B cell (primary cell): ENCODE measurements at regions not wholly inside any gene's neighbourhood (a gene's known extent, or its start where the extent isn't known, plus 50 kb on each side); places are given as distances from the start of the nearest gene placed in this dataset.

Experiments used
- ATAC-seq: fragments of 200-7000 bp; cut with Tn5 transposase; one replicate; pipeline ENCODE4 v1.10.0; 2021; ENCODE audit warnings: low read depth, mild to moderate bottlenecking, moderate number of reproducible peaks, moderate library complexity
- CTCF ChIA-PET: fragments of 350-600 bp; sonication (Branson Sonifier 250); formaldehyde crosslinking; loops from one replicate; lab custom pipeline; 2021; ENCODE audit warnings: antibody characterized with exemption, inconsistent platforms; lab: Charles Lee
- POLR2A ChIA-PET: fragments of 350-600 bp; sonication (Branson Sonifier 250); formaldehyde crosslinking; loops from one replicate; lab custom pipeline; 2021; ENCODE audit warnings: antibody characterized with exemption; lab: Charles Lee
- DNase-seq: peaks from one replicate; pipeline ENCODE4 v3.0.0; 2013
- H2AFZ ChIP-seq: 2 replicates; pipeline ENCODE4 v1.6.1; 2012; ENCODE audit warnings: mild to moderate bottlenecking, low read depth, low read length; ENCODE audit not compliant: insufficient read depth, poor library complexity, severe bottlenecking
- H3K27ac ChIP-seq, 2 donors: 1 replicate in 1 of 2; 2 replicates in 1 of 2; pipeline ENCODE4 v1.5.1; 2012 to 2013; ENCODE audit warnings: low read length in 2 of 2, mild to moderate bottlenecking in 2 of 2, moderate library complexity in 1 of 2
- H3K27me3 ChIP-seq, 4 experiments: fragments of 200-600 bp in 1 of 4; sonication (generic) in 1 of 4; replicated peaks in 1 of 4; 1 replicate in 2 of 4; 2 replicates in 2 of 4; pipeline versions ENCODE4 v1.6.1 to v1.7.0; 2013 to 2016; ENCODE audit warnings: low read length in 3 of 4, mild to moderate bottlenecking in 2 of 4, mixed read lengths in 1 of 4, moderate library complexity in 1 of 4; ENCODE audit not compliant: insufficient read depth in 4 of 4, control insufficient read depth in 3 of 4; ENCODE audit errors: control extremely low read depth in 1 of 4
- H3K36me3 ChIP-seq, 2 experiments: replicated peaks in 1 of 2; 1 replicate in 1 of 2; 2 replicates in 1 of 2; pipeline versions ENCODE4 v1.6.1 to v1.7.1; 2013; ENCODE audit warnings: low read length in 1 of 2; ENCODE audit not compliant: insufficient read depth in 2 of 2, control insufficient read depth in 1 of 2; ENCODE audit errors: control extremely low read depth in 1 of 2, extremely low read depth in 1 of 2
- H3K4me1 ChIP-seq, 2 donors: fragments of 200-600 bp in 1 of 2; sonication (generic) in 1 of 2; 1 replicate in 1 of 2; 2 replicates in 1 of 2; pipeline versions ENCODE4 v1.5.1 to v1.6.1; 2013 to 2017; ENCODE audit warnings: low read length in 2 of 2; ENCODE audit not compliant: control insufficient read depth in 2 of 2, insufficient read depth in 2 of 2
- H3K4me2 ChIP-seq: replicated peaks from 2 replicates; pipeline ENCODE3; 2012; ENCODE audit warnings: mild to moderate bottlenecking, low read depth, low read length; ENCODE audit not compliant: poor library complexity, severe bottlenecking
- H3K4me3 ChIP-seq, 5 experiments: fragments of 200-600 bp in 1 of 5; sonication (generic) in 1 of 5; 1 replicate in 3 of 5; 2 replicates in 2 of 5; pipeline versions ENCODE4 v1.5.1 to v1.7.0; 2011 to 2016; ENCODE audit warnings: low read length in 4 of 5, mild to moderate bottlenecking in 4 of 5, low read depth in 2 of 5, control low read depth in 1 of 5, moderate library complexity in 1 of 5; ENCODE audit not compliant: insufficient read depth in 1 of 5; ENCODE audit errors: control extremely low read depth in 1 of 5, extremely low read depth in 1 of 5
- H3K79me2 ChIP-seq: fragments of 200-600 bp; sonication (generic); one replicate; pipeline ENCODE4 v1.6.0; 2016; ENCODE audit warnings: low read length; ENCODE audit not compliant: control insufficient read depth, insufficient read depth
- H3K9ac ChIP-seq: fragments of 200-600 bp; sonication (generic); 2 replicates; pipeline ENCODE4 v1.6.1; 2017; ENCODE audit warnings: mild to moderate bottlenecking, low read length, moderate library complexity
- H3K9me3 ChIP-seq, 3 donors: one replicate each; pipeline versions ENCODE4 v1.6.1 to v1.7.1; 2013; ENCODE audit warnings: low read length in 2 of 3; ENCODE audit not compliant: control insufficient read depth in 2 of 3, insufficient read depth in 1 of 3; ENCODE audit errors: control extremely low read depth in 1 of 3
- H4K20me1 ChIP-seq: 2 replicates; pipeline ENCODE4 v1.6.0; 2012; ENCODE audit warnings: mild to moderate bottlenecking, low read length; ENCODE audit not compliant: insufficient read depth, control insufficient read depth, poor library complexity, severe bottlenecking
- H3K27ac Mint-ChIP-seq: one replicate; pipeline ENCODE4 v1.8.0; 2021; ENCODE audit warnings: mixed read lengths
- H3K27me3 Mint-ChIP-seq: one replicate; pipeline ENCODE4 v1.8.0; 2021; ENCODE audit warnings: mixed read lengths
- H3K4me1 Mint-ChIP-seq: one replicate; pipeline ENCODE4 v1.8.0; 2021; ENCODE audit warnings: mixed read lengths
- H3K4me3 Mint-ChIP-seq: one replicate; pipeline ENCODE4 v1.8.0; 2021; ENCODE audit warnings: mixed read lengths
- H3K9me3 Mint-ChIP-seq: one replicate; pipeline ENCODE4 v1.8.0; 2022; ENCODE audit warnings: mixed read lengths; ENCODE audit not compliant: insufficient read depth
- EZH2 ChIP-seq: IDR thresholded peaks from 2 replicates; pipeline ENCODE4 v1.6.1; 2012; ENCODE audit warnings: borderline replicate concordance, low read depth, mild to moderate bottlenecking, moderate library complexity, low read length; ENCODE audit not compliant: insufficient read depth, poor library complexity, severe bottlenecking
- WGBS: methylation state at CpG from one replicate; pipeline ENCODE4 v1.1.5; 2013; ENCODE audit warnings: missing lambda C conversion rate; ENCODE audit not compliant: insufficient coverage; 5-methylcytosine and 5-hydroxymethylcytosine counted together
- intact Hi-C: fragments of 100-400 bp; cut with micrococcal nuclease; formaldehyde crosslinking; loops from one replicate; pipeline ENCODE4 v1.10.0; 2022
- TF ChIP-seq, protein P1 (sequence below): fragments of 200-600 bp; IDR thresholded peaks from one replicate; pipeline ENCODE4 v1.8.0; 2022; ENCODE audit warnings: antibody characterized with exemption, mild to moderate bottlenecking

DNA sequence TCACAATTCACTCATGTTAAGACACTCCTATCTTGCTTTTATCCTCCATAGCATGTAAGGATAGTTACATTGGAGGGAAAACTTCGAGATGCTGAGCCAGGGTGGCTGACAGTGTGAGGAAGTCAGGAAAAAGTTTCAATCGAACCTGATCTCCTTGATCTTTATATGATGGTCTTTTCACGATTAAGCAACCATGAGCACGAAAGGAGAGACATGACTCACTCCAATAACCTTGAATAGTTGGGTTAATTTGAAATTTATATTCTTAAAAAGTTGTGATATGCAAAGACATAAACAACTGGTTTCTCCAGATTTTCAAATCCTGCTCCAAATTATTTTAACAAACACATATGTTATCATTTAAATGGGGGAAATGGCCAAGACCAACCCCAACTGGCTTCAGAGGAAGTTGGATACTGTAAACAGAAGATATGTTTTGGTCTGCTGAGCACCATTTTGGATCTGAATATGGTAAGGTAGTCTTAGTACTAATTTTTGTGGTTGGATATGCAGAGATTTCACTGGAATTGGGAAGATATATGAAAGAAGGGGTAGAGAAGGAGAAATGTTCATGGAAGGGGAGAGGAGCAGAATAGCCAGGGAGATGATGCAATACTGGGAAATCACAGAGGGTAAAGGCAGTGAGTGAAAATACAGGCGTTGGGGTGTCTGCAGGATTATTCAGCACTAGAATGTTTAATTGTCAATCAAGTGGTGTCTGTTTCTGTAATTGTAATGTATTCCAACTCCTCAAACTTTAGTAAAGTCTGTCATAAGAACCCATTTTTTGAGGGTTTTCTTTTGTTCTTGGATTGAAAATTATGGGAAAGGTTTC lies 185.2 kb upstream of the SLC38A2 start:
- 100% methylated on average over 1 of the region's 5 CpGs for WGBS
- intact Hi-C loops, result loop anchor here (10.0 kb wide), 1 partner anchor 53 kb away; no protein-coding TSS in a partner anchor
- H3K36me3 ChIP-seq, result peaks cover 0 to 1% of the 10 kb centered on the region in 2 experiments
- no peak for ATAC-seq
- no peaks in the 10 kb centered on the region for H4K20me1 ChIP-seq
- no peak for TF ChIP-seq EZH2
- TF ChIP-seq, protein P1, sequence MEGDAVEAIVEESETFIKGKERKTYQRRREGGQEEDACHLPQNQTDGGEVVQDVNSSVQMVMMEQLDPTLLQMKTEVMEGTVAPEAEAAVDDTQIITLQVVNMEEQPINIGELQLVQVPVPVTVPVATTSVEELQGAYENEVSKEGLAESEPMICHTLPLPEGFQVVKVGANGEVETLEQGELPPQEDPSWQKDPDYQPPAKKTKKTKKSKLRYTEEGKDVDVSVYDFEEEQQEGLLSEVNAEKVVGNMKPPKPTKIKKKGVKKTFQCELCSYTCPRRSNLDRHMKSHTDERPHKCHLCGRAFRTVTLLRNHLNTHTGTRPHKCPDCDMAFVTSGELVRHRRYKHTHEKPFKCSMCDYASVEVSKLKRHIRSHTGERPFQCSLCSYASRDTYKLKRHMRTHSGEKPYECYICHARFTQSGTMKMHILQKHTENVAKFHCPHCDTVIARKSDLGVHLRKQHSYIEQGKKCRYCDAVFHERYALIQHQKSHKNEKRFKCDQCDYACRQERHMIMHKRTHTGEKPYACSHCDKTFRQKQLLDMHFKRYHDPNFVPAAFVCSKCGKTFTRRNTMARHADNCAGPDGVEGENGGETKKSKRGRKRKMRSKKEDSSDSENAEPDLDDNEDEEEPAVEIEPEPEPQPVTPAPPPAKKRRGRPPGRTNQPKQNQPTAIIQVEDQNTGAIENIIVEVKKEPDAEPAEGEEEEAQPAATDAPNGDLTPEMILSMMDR, result no peak
- no peak overlapping the region for H3K27ac ChIP-seq
- Mint-ChIP-seq H3K4me3 (no peak overlapping the region), H3K27ac (no peak overlapping the region), H3K27me3 (no peaks in the 10 kb centered on the region), H3K4me1 (no peaks in the 10 kb centered on the region), H3K9me3 (no peaks in the 10 kb centered on the region)
- H3K79me2 ChIP-seq, result no peaks in the 10 kb centered on the region
- H3K4me2 ChIP-seq, result no peak overlapping the region
- H3K4me1 ChIP-seq, result no peaks in the 10 kb centered on the region
- no peak overlapping the region for H3K9ac ChIP-seq
- H3K27me3 ChIP-seq, result no peaks in the 10 kb centered on the region
- DNase-seq, result no peak
- H2AFZ ChIP-seq, result no peak overlapping the region
- H3K4me3 ChIP-seq, result no peak overlapping the region
- ChIA-PET POLR2A (no interaction called here), CTCF (no interaction called here)
- no peaks in the 10 kb centered on the region for H3K9me3 ChIP-seq

DNA sequence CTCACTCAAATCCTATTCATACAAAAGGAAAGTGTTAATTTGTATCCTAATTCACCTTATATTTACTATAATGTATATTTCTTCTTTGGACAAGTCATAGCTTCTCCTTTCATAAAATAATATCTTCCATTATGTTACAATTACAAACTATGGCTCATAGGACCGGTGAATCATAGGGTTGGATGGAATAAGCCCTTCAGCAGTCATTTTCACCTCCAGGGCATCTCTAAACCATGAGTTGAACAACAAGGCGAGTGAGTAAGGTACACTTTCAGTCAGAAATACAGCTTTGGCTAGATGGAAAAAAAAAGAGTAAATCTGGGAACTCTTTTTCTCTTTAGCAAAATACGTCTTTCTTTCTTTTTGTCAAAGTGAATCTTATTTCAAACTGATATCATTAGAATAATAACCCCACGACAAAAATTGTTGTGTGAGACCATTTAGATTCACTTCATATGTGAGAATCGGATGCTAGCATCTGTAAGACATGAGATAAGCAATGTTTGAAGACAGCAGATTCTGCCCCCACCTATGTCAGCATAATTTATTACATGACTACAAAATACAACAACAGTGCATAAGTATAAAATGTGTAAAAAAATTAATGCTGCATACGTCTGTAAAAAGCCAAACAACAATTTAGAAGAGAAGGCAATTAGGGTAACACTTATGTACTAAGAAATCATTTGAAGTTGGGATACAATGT lies 184.4 kb upstream of the SLC38A2 start:
- DNase-seq, result no peak
- intact Hi-C loops, result loop anchor here (10.0 kb wide), 1 partner anchor 52 kb away; no protein-coding TSS in a partner anchor
- H3K79me2 ChIP-seq, result no peaks in the 10 kb centered on the region
- Mint-ChIP-seq H3K27me3 (no peaks in the 10 kb centered on the region), H3K4me3 (no peak overlapping the region), H3K9me3 (no peaks in the 10 kb centered on the region), H3K4me1 (no peaks in the 10 kb centered on the region), H3K27ac (no peak overlapping the region)
- POLR2A ChIA-PET, result no interaction called here
- no peaks in the 10 kb centered on the region for H4K20me1 ChIP-seq
- H3K9ac ChIP-seq, result no peak overlapping the region
- H3K27me3 ChIP-seq, result no peaks in the 10 kb centered on the region
- no peak overlapping the region for H3K4me3 ChIP-seq
- no peak for TF ChIP-seq EZH2
- TF ChIP-seq, protein P1, result no peak
- no peak overlapping the region for H2AFZ ChIP-seq
- no CpG with 5 or more reads among the region's 6 CpGs for WGBS
- H3K9me3 ChIP-seq, result no peaks in the 10 kb centered on the region
- H3K4me2 ChIP-seq, result no peak overlapping the region
- no peak for ATAC-seq
- H3K27ac ChIP-seq, result no peak overlapping the region
- H3K36me3 ChIP-seq, result peaks cover 0 to 1% of the 10 kb centered on the region in 2 experiments
- CTCF ChIA-PET, result no interaction called here
- no peaks in the 10 kb centered on the region for H3K4me1 ChIP-seq
